CD14-positive monocyte (primary cell): ENCODE measurements at regions not wholly inside any gene's neighbourhood (a gene's known extent, or its start where the extent isn't known, plus 50 kb on each side); places are given as distances from the start of the nearest gene placed in this dataset.

Experiments
- DNase-seq, 3 donors: peaks; one replicate each; pipeline ENCODE4 v3.0.0-alpha.2; 2011 to 2022
- H2AFZ ChIP-seq: 2 replicates; pipeline ENCODE4 v1.6.0; 2012; ENCODE audit warnings: mild to moderate bottlenecking, low read depth, low read length, inconsistent platforms; ENCODE audit not compliant: insufficient read depth, poor library complexity, severe bottlenecking
- H3K27ac ChIP-seq, 2 donors: 1 replicate in 1 of 2; 2 replicates in 1 of 2; pipeline ENCODE4 v1.5.1; 2012 to 2013; ENCODE audit warnings: low read length in 2 of 2, control low read depth in 1 of 2, inconsistent platforms in 1 of 2, low read depth in 1 of 2, mild to moderate bottlenecking in 1 of 2
- H3K27me3 ChIP-seq, 2 donors: one replicate each; pipeline versions ENCODE4 v1.6.0 to v1.6.1; 2011 to 2013; ENCODE audit warnings: low read length in 2 of 2; ENCODE audit not compliant: control insufficient read depth in 2 of 2, insufficient read depth in 2 of 2
- H3K36me3 ChIP-seq, 2 donors: replicated peaks in 1 of 2; 1 replicate in 1 of 2; 2 replicates in 1 of 2; pipeline versions ENCODE4 v1.5.1 to v1.6.1; 2012 to 2013; ENCODE audit warnings: low read length in 2 of 2, control low read depth in 1 of 2, inconsistent platforms in 1 of 2, mild to moderate bottlenecking in 1 of 2; ENCODE audit not compliant: insufficient read depth in 2 of 2, control insufficient read depth in 1 of 2
- H3K4me1 ChIP-seq, 2 donors: 1 replicate in 1 of 2; 2 replicates in 1 of 2; pipeline versions ENCODE4 v1.5.1 to v1.6.1; 2012 to 2013; ENCODE audit warnings: low read length in 2 of 2, control low read depth in 1 of 2, inconsistent platforms in 1 of 2, mild to moderate bottlenecking in 1 of 2, moderate library complexity in 1 of 2; ENCODE audit not compliant: insufficient read depth in 2 of 2, control insufficient read depth in 1 of 2
- H3K4me2 ChIP-seq: replicated peaks from 2 replicates; pipeline ENCODE3; 2012; ENCODE audit warnings: low read length, moderate library complexity, mild to moderate bottlenecking; ENCODE audit not compliant: poor library complexity, severe bottlenecking; ENCODE audit errors: extremely low read depth
- H3K4me3 ChIP-seq, 3 experiments: fragments of 200-600 bp in 1 of 3; sonication (generic) in 1 of 3; replicated peaks in 1 of 3; 1 replicate in 2 of 3; 2 replicates in 1 of 3; pipeline ENCODE4 v1.5.1; 2011 to 2013; ENCODE audit warnings: low read length in 3 of 3, mild to moderate bottlenecking in 3 of 3, control low read depth in 2 of 3, low read depth in 2 of 3, inconsistent platforms in 1 of 3, moderate library complexity in 1 of 3
- H3K79me2 ChIP-seq: 2 replicates; pipeline ENCODE4 v1.6.0; 2012; ENCODE audit warnings: mild to moderate bottlenecking, control low read depth, inconsistent platforms, low read length, moderate library complexity; ENCODE audit not compliant: insufficient read depth
- H3K9ac ChIP-seq: 2 replicates; pipeline ENCODE4 v1.6.0; 2017; ENCODE audit warnings: low read length, mild to moderate bottlenecking; ENCODE audit not compliant: insufficient read depth, poor library complexity, severe bottlenecking
- H3K9me3 ChIP-seq, 2 donors: replicated peaks in 1 of 2; 1 replicate in 1 of 2; 2 replicates in 1 of 2; pipeline versions ENCODE4 v1.5.1 to v1.6.1; 2012 to 2013; ENCODE audit warnings: low read length in 2 of 2, control low read depth in 1 of 2; ENCODE audit not compliant: control insufficient read depth in 1 of 2, insufficient read depth in 1 of 2
- H4K20me1 ChIP-seq: 2 replicates; pipeline ENCODE4 v1.6.0; 2012; ENCODE audit warnings: mild to moderate bottlenecking, low read length, control low read depth, moderate library complexity; ENCODE audit not compliant: insufficient read depth
- H3K27ac Mint-ChIP-seq, 7 donors: one replicate each; pipeline ENCODE4 v1.8.0; 2020; ENCODE audit warnings: mild to moderate bottlenecking in 7 of 7, mixed read lengths in 7 of 7, moderate library complexity in 6 of 7, inconsistent platforms in 2 of 7
- H3K27me3 Mint-ChIP-seq, 3 donors: one replicate each; pipeline ENCODE4 v1.8.0; 2021 to 2022; ENCODE audit warnings: low read depth in 3 of 3, mild to moderate bottlenecking in 3 of 3, mixed read lengths in 3 of 3, moderate library complexity in 3 of 3, inconsistent platforms in 1 of 3
- H3K36me3 Mint-ChIP-seq, 2 donors: one replicate each; pipeline ENCODE4 v1.8.0; 2020; ENCODE audit warnings: mixed read lengths in 2 of 2, inconsistent platforms in 1 of 2, mild to moderate bottlenecking in 1 of 2
- H3K4me1 Mint-ChIP-seq: one replicate; pipeline ENCODE4 v1.8.0; 2020; ENCODE audit warnings: mild to moderate bottlenecking, mixed read lengths
- H3K4me3 Mint-ChIP-seq, 2 donors: one replicate each; pipeline ENCODE4 v1.8.0; 2020; ENCODE audit warnings: mild to moderate bottlenecking in 2 of 2, mixed read lengths in 2 of 2, moderate library complexity in 1 of 2
- H3K9me3 Mint-ChIP-seq, 7 donors: one replicate each; pipeline ENCODE4 v1.8.0; 2020 to 2022; ENCODE audit warnings: mixed read lengths in 7 of 7, mild to moderate bottlenecking in 6 of 7, moderate library complexity in 6 of 7, inconsistent platforms in 2 of 7
- CTCF ChIP-seq: fragments of 200-600 bp; IDR thresholded peaks from one replicate; pipeline ENCODE4 v1.8.0; 2022; ENCODE audit warnings: antibody characterized with exemption, mild to moderate bottlenecking
- WGBS: methylation state at CpG from one replicate; pipeline ENCODE4 v1.1.5; 2013; ENCODE audit warnings: missing lambda C conversion rate; ENCODE audit not compliant: insufficient coverage; 5-methylcytosine and 5-hydroxymethylcytosine counted together
- intact Hi-C, 2 donors: fragments of 100-400 bp; cut with micrococcal nuclease; formaldehyde crosslinking; loops; one replicate each; pipeline versions ENCODE4 v1.15.0 to v1.15.1; 2023

DNA sequence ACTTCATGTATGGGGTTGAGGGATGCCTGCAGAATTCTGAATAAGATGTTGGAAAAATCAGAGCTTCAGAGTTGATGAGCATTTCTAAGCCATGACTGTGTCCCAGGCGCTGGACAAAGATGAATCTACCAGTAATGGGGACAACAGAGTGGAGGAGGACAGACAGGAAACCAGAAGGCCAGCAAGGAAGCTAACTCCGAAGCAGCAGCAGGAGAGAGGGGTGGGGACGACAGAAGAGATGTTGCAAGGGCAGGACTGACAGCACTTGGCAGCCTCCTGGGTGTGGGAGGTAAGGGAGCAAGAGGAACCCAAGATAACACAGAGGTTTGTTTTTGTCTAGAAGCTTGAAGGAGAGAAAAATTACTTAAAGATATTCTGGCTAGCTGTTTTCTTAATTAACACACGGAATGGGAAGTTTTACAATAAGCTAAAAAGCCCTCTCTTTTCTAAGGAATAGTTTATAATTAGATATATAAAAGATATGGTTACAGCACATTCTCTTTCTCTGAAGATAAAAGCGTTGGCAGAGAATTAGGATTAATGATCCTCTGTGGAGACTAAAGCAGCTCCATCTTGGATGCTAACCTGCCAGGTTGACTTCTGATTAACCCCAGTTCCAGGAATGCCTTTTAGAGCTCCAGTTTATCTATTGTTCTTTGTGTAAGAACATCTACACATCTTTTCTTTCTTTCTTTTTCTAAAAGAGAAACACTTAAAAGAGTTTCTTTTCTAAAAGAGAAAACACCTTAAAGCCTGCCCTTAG lies 92.7 kb downstream of the TENT5C start:
- no peaks in the 10 kb centered on the region for H3K36me3 Mint-ChIP-seq
- no peak overlapping the region for H3K27ac Mint-ChIP-seq

GRCh38 chr1:117699953-117700352 lies 94.1 kb downstream of the TENT5C start:
- TF ChIP-seq CTCF, result no peak
- H2AFZ ChIP-seq, result no peak overlapping the region
- H3K9ac ChIP-seq, result no peak overlapping the region
- peaks cover 2 to 4% (median 2%) of the 10 kb centered on the region in 3 donors for H3K27me3 Mint-ChIP-seq
- DNase-seq, result no peak
- H3K36me3 Mint-ChIP-seq, result no peaks in the 10 kb centered on the region
- no peaks in the 10 kb centered on the region for H3K4me1 ChIP-seq
- no peak overlapping the region for H3K27ac Mint-ChIP-seq
- no peaks in the 10 kb centered on the region for H3K27me3 ChIP-seq
- H3K79me2 ChIP-seq, result no peaks in the 10 kb centered on the region
- no peaks in the 10 kb centered on the region for H3K36me3 ChIP-seq
- no peak overlapping the region for H3K4me2 ChIP-seq
- intact Hi-C loops, result no loop called here
- no peaks in the 10 kb centered on the region for H3K4me1 Mint-ChIP-seq
- H4K20me1 ChIP-seq, result no peaks in the 10 kb centered on the region
- H3K4me3 Mint-ChIP-seq, result no peak overlapping the region
- peaks cover 0 to 5% (median 0%) of the 10 kb centered on the region in 7 donors for H3K9me3 Mint-ChIP-seq
- H3K4me3 ChIP-seq, result no peak overlapping the region
- no peak overlapping the region for H3K27ac ChIP-seq
- H3K9me3 ChIP-seq, result no peaks in the 10 kb centered on the region

More for the DNA sequence above, 92.7 kb downstream of the TENT5C start:
- H3K9ac ChIP-seq, result no peak overlapping the region
- no peak overlapping the region for H3K27ac ChIP-seq
- no peak overlapping the region for H3K4me2 ChIP-seq
- no peaks in the 10 kb centered on the region for H3K9me3 ChIP-seq
- no peaks in the 10 kb centered on the region for H3K36me3 ChIP-seq
- H3K4me1 ChIP-seq, result no peaks in the 10 kb centered on the region
- no peak overlapping the region for H3K4me3 ChIP-seq
- 52% methylated on average over 3 of the region's 5 CpGs for WGBS
- Mint-ChIP-seq H3K9me3 (peaks cover 0 to 2% (median 0%) of the 10 kb centered on the region in 7 donors), H3K4me1 (no peaks in the 10 kb centered on the region), H3K4me3 (no peak overlapping the region), H3K27me3 (peaks cover 2 to 6% (median 4%) of the 10 kb centered on the region in 3 donors)
- H3K79me2 ChIP-seq, result no peaks in the 10 kb centered on the region
- H2AFZ ChIP-seq, result no peak overlapping the region
- H3K27me3 ChIP-seq, result no peaks in the 10 kb centered on the region
- H4K20me1 ChIP-seq, result no peaks in the 10 kb centered on the region
- TF ChIP-seq CTCF, result no peak
- intact Hi-C loops, result no loop called here
- DNase-seq, result no peak
